GM12878 (cell line): ENCODE measurements at regions not wholly inside any gene's neighbourhood (a gene's known extent, or its start where the extent isn't known, plus 50 kb on each side); places are given as distances from the start of the nearest gene placed in this dataset.

Source experiments
- ATAC-seq: fragments of 200-7000 bp; cut with Tn5 transposase; 3 replicates; pipeline ENCODE4 v1.9.1; 2020; ENCODE audit warnings: mild to moderate bottlenecking, moderate library complexity
- BruUV-seq: library from RNA; stranded (reverse); fragments of 400-500 nt; replicated peaks from 2 replicates; lab custom pipeline; 2021; lab: Mats Ljungman, UMichigan
- CTCF ChIA-PET: fragments of 300-600 bp; sonication (Branson Sonifier 250); formaldehyde crosslinking; extraction: SDS; loops from one replicate; lab custom pipeline; 2021; ENCODE audit warnings: inconsistent platforms; lab: Yijun Ruan, JAX
- POLR2A ChIA-PET: fragments of 350-600 bp; formaldehyde crosslinking; extraction: SDS; loops from one replicate; lab custom pipeline; 2021; ENCODE audit warnings: inconsistent platforms; lab: Charles Lee
- RAD21 ChIA-PET: fragments of 300-600 bp; sonication (Branson Sonifier 250); formaldehyde crosslinking; loops from one replicate; lab custom pipeline; 2023; ENCODE audit warnings: antibody characterized with exemption; ENCODE audit not compliant: unreplicated experiment; lab: Charles Lee
- SMC1A ChIA-PET: fragments of 300-600 bp; sonication (Branson Sonifier 250); formaldehyde crosslinking; loops from one replicate; lab custom pipeline; 2023; ENCODE audit not compliant: unreplicated experiment, uncharacterized antibody; lab: Charles Lee
- DNase-seq: peaks from one replicate; pipeline ENCODE4 v3.0.0-alpha.2; 2011; ENCODE audit warnings: low read depth, low spot score
- FAIRE-seq: peaks from 3 replicates; lab custom pipeline; 2011; peaks lifted over from hg19 to GRCh38; lab: Jason Lieb, UNC
- H2AFZ ChIP-seq: 2 replicates; pipeline ENCODE4 v1.6.0; 2011; ENCODE audit warnings: low read depth, low read length, control low read depth; ENCODE audit not compliant: control insufficient read depth
- H3K27ac ChIP-seq: 2 replicates; pipeline ENCODE4 v1.5.1; 2011; ENCODE audit warnings: control low read depth; ENCODE audit not compliant: control insufficient read depth, insufficient read depth
- H3K27me3 ChIP-seq, 2 experiments: replicated peaks in 1 of 2; 2 replicates each; pipeline versions ENCODE4 v1.6.0 to v1.6.1; 2011; ENCODE audit warnings: low read length in 1 of 2; ENCODE audit not compliant: control insufficient read depth in 2 of 2, insufficient read depth in 2 of 2
- H3K36me3 ChIP-seq, 2 experiments: 2 replicates each; pipeline ENCODE4 v1.5.1; 2011; ENCODE audit warnings: low read length in 1 of 2; ENCODE audit not compliant: control insufficient read depth in 2 of 2, insufficient read depth in 2 of 2
- H3K4me1 ChIP-seq: 2 replicates; pipeline ENCODE4 v1.6.1; 2011; ENCODE audit warnings: mild to moderate bottlenecking, low read length, moderate library complexity, mixed read lengths; ENCODE audit not compliant: control insufficient read depth, insufficient read depth
- H3K4me2 ChIP-seq: 2 replicates; pipeline ENCODE4 v1.6.0; 2011; ENCODE audit warnings: control low read depth; ENCODE audit not compliant: control insufficient read depth, insufficient read depth
- H3K4me3 ChIP-seq: fragments of 200-600 bp; sonication (generic); 2 replicates; pipeline ENCODE4 v1.5.1; 2016
- H3K79me2 ChIP-seq: 2 replicates; pipeline ENCODE4 v1.6.0; 2011; ENCODE audit warnings: low read length; ENCODE audit not compliant: control insufficient read depth, insufficient read depth
- H3K9ac ChIP-seq: 2 replicates; pipeline ENCODE4 v1.8.0; 2011; ENCODE audit warnings: low read length, control low read depth, mixed read lengths; ENCODE audit not compliant: control insufficient read depth, insufficient read depth
- H3K9me3 ChIP-seq: replicated peaks from 3 replicates; pipeline ENCODE4 v1.5.1; 2011; ENCODE audit warnings: mild to moderate bottlenecking, low read length; ENCODE audit not compliant: control insufficient read depth, insufficient read depth
- H4K20me1 ChIP-seq: 2 replicates; pipeline ENCODE4 v1.6.0; 2011; ENCODE audit not compliant: control insufficient read depth, insufficient read depth
- BCL3 ChIP-seq: IDR thresholded peaks from 2 replicates; pipeline ENCODE4 v1.6.1; 2011; ENCODE audit warnings: borderline replicate concordance, low read depth, mild to moderate bottlenecking, moderate library complexity, low read length; ENCODE audit not compliant: insufficient read depth, poor library complexity, severe bottlenecking
- EGR1 ChIP-seq, 2 experiments: IDR thresholded peaks; 1 replicate in 1 of 2; 2 replicates in 1 of 2; pipeline ENCODE4 v1.6.1; 2011 to 2012; ENCODE audit warnings: low read depth in 2 of 2, low read length in 2 of 2, borderline replicate concordance in 1 of 2, mild to moderate bottlenecking in 1 of 2, moderate library complexity in 1 of 2
- FOS ChIP-seq: IDR thresholded peaks from 3 replicates; pipeline ENCODE4 v1.6.1; 2011; ENCODE audit warnings: borderline replicate concordance; ENCODE audit not compliant: insufficient read length; ENCODE audit errors: extremely low read depth
- NBN ChIP-seq: fragments of 450-650 bp; IDR thresholded peaks from 2 replicates; pipeline ENCODE4 v1.6.1; 2016
- NRF1 ChIP-seq: conservative IDR thresholded peaks from 2 replicates; pipeline ENCODE4 v1.6.1; 2011; ENCODE audit warnings: mild to moderate bottlenecking, low read depth, low read length, improper control_type of control experiment
- SKIL ChIP-seq: fragments of 450-650 bp; IDR thresholded peaks from 2 replicates; pipeline ENCODE4 v1.6.1; 2017; ENCODE audit warnings: mild to moderate bottlenecking, low read depth, inconsistent platforms; ENCODE audit not compliant: poor library complexity, severe bottlenecking
- ZBTB40 ChIP-seq: fragments of 450-650 bp; IDR thresholded peaks from 2 replicates; pipeline ENCODE4 v1.6.1; 2016; ENCODE audit warnings: mild to moderate bottlenecking, moderate library complexity, borderline replicate concordance
- WGBS: methylation state at CpG from one replicate; pipeline ENCODE4 v1.1.6; 2016; ENCODE audit warnings: low lambda C conversion rate; ENCODE audit not compliant: insufficient replicate concordance, insufficient coverage; ENCODE audit errors: missing lambda C conversion rate; 5-methylcytosine and 5-hydroxymethylcytosine counted together
- in situ Hi-C: fragments of 300-500 bp; cut with MboI; formaldehyde crosslinking; loops from 9 replicates; pipeline ENCODE4 v1.14.3; 2018; ENCODE audit warnings: mixed read lengths
- intact Hi-C: fragments of 100-400 bp; cut with micrococcal nuclease; formaldehyde crosslinking; loops from one replicate; pipeline ENCODE4 v1.14.2; 2022; ENCODE audit not compliant: unreplicated experiment

GRCh38 chr6:156125844-156126243 is 651.3 kb upstream of the ARID1B start:
- H3K4me1 ChIP-seq: no peaks in the 10 kb centered on the region
- in situ Hi-C loops: no loop called here
- H3K4me3 ChIP-seq: no peak overlapping the region
- ATAC-seq (no peak), DNase-seq (no peak)
- H2AFZ ChIP-seq: no peak overlapping the region
- H4K20me1 ChIP-seq: no peaks in the 10 kb centered on the region
- BruUV-seq: no TSS peak
- CTCF ChIA-PET: no interaction called here
- WGBS: 42% methylated on average over 2 of the region's 2 CpGs
- TF ChIP-seq ZBTB40: no peak
- no peak for TF ChIP-seq BCL3
- TF ChIP-seq FOS: no peak
- no peak for TF ChIP-seq NBN
- TF ChIP-seq NRF1: no peak
- no peak for TF ChIP-seq EGR1 (IDR thresholded peaks at IDR 0.05; ENCODE audit: borderline replicate concordance in 1 of 2, low read depth in 2 of 2, low read length in 2 of 2)
- no peak for TF ChIP-seq SKIL
- TF ChIP-seq, all 136 proteins: peak for 0
- Histone ChIP-seq H3K36me3 (no peaks in the 10 kb centered on the region), H3K9ac (no peak overlapping the region), H3K27ac (no peak overlapping the region), H3K27me3 (no peaks in the 10 kb centered on the region), H3K4me2 (no peak overlapping the region), H3K79me2 (no peaks in the 10 kb centered on the region), H3K9me3 (no peaks in the 10 kb centered on the region)
- SMC1A ChIA-PET: interaction anchor here (0.7 kb wide), 1 partner anchor 1284 kb away, joined by 3 read pairs; no protein-coding TSS in a partner anchor
- RAD21 ChIA-PET: no interaction called here
- intact Hi-C loops: no loop called here
- POLR2A ChIA-PET: interaction anchor here (0.7 kb wide), 1 partner anchor 26 kb away, joined by 4 read pairs; no protein-coding TSS in a partner anchor
- no peak for FAIRE-seq
